ENCODE measurements at regions not wholly inside any gene's neighbourhood (a gene's known extent, or its start where the extent isn't known, plus 50 kb on each side); places are given as distances from the start of the nearest gene placed in this dataset.
"Not testable (repeated sequence)": the region's sequence is repeated elsewhere in the genome, so short reads cannot be mapped to it uniquely, and the experiment has no call there.

DNA sequence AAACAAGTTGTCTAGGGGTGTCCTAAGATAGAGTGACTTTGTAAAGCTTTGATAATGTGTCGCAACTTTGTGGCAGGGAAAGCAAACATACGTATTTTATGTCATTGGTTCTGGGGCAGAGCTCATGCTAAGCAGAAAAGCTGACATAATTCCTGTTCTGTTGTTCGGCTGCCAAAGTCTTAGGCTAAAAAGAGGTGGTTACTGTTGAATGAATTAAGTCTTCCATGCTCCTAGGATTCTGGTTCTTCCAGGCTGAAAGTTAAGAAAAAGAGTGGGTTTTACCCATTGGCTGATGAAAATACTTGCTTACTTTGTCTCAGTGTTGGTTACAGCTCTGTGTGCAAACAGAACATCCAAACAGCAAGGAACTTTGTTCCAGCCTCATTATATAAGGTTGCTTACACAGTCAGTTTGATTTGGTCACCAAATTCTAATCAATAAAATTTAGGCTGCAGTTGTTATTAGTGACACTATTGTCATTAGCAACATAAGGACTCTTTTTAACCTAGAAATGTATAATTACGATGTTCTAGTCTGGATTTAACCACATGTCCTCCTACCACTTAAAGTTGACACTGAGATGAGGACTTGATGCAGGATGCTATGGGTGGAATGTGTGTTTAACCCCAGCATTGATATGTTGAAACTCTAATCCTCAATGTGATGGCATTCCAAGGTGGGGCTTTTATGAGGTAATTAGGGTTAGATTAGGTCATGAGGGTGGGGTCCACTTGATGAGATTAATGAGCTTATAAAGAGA, 114.0 kb upstream of the GOT2 start:
- H3K4me3 Mint-ChIP-seq: no peak overlapping the region
- peaks cover 5 to 16% of the 10 kb centered on the region in 2 donors for H3K27me3 Mint-ChIP-seq

DNA sequence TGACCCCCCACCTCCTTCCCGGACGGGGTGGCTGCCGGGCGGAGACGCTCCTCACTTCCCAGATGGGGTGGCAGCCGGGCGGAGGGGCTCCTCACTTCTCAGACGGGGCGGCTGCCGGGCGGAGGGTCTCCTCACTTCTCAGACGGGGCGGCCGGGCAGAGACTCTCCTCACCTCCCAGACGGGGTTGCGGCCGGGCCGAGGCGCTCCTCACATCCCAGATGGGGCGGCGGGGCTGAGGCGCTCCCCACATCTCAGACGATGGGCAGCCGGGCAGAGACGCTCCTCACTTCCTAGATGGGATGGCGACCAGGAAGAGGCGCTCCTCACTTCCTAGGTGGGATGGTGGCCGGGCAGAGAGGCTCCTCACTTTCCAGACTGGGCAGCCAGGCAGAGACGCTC, 112.1 kb upstream of the GOT2 start:
- H3K4me1 Mint-ChIP-seq (ENCODE audit: low read depth in 2 of 2); H3K36me3 Mint-ChIP-seq (ENCODE audit: insufficient read depth); H3K4me3 Mint-ChIP-seq; H3K27ac Mint-ChIP-seq; DNase-seq; H3K27me3 Mint-ChIP-seq; H3K9me3 Mint-ChIP-seq; ATAC-seq (replicated peaks): not testable (repeated sequence)

More for the DNA sequence above, 114.0 kb upstream of the GOT2 start:
- DNase-seq: no peak
- no peaks in the 10 kb centered on the region for H3K9me3 Mint-ChIP-seq
- ATAC-seq (replicated peaks): no peak
- no peak overlapping the region for H3K27ac Mint-ChIP-seq
- H3K36me3 Mint-ChIP-seq (ENCODE audit: insufficient read depth): no peaks in the 10 kb centered on the region
- no peaks in the 10 kb centered on the region for H3K4me1 Mint-ChIP-seq (ENCODE audit: low read depth in 2 of 2)

DNA sequence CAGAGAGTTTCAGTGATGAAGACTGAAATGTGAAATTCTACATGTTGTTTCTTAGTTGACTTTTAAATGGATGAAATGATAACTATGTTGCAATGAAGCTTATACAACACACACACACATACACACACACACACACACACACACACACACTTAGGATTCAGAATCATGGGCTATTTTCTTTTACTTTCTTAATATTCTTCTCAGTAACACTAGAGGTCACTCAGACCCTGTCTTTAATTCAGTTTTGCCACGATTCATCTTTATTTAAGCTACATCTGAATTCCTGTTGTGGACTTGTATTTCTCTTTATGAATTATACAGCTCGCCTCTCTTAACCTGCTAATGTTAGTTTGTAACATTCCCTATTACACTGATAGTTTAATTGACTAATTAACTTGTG, 109.6 kb upstream of the GOT2 start:
- no peak for DNase-seq
- Mint-ChIP-seq H3K27ac (no peak overlapping the region), H3K9me3 (no peaks in the 10 kb centered on the region), H3K4me3 (no peak overlapping the region), H3K27me3 (peaks cover 0 to 3% of the 10 kb centered on the region in 2 donors), H3K36me3 (ENCODE audit: insufficient read depth) (no peaks in the 10 kb centered on the region), H3K4me1 (ENCODE audit: low read depth in 2 of 2) (no peaks in the 10 kb centered on the region)
- no peak for ATAC-seq (replicated peaks)

DNA sequence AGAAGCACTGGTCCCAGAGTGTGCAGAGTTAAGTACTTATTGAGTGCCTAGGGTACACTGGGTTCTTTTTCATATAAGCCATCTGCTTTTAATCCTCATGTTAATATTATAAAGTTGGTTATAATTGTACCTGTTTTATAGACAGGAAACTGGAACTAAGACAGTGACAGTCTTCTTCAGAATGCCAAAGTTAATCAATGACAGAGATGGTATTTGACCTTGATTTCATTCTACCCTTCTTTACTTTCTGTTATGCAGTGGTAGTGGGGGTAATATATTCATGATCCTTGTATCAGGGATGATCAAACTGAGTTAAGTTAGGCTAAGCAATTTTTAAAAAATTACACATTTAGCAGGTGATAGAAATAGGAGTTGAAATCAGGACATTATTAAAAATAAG, 108.6 kb upstream of the GOT2 start:
- no peaks in the 10 kb centered on the region for H3K9me3 Mint-ChIP-seq
- ATAC-seq (replicated peaks): no peak
- DNase-seq: no peak
- H3K36me3 Mint-ChIP-seq (ENCODE audit: insufficient read depth): no peaks in the 10 kb centered on the region
- H3K4me1 Mint-ChIP-seq (ENCODE audit: low read depth in 2 of 2): no peaks in the 10 kb centered on the region
- H3K27me3 Mint-ChIP-seq: peaks cover 0 to 6% of the 10 kb centered on the region in 2 donors
- H3K4me3 Mint-ChIP-seq: no peak overlapping the region
- no peak overlapping the region for H3K27ac Mint-ChIP-seq

DNA sequence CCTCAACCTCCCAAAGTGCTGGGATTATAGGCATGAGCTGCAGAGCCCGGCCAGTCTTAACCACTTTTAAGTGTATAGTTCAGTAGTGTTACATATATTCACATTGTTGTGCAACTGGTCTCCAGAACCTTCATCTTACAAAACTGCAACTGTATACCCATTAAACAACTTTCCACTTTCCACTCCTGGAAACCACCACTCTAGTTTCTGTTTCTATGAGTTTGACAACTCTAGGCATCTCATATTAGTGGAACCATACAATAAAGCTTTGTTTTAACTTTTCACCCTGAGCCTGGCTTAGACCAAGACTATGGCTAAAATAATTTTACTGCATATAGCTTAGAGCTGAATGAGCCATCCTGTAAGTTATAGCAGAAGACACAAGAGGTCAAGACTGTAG, 108.0 kb upstream of the GOT2 start:
- Mint-ChIP-seq H3K27me3 (peaks cover 0 to 12% of the 10 kb centered on the region in 2 donors), H3K4me3 (no peak overlapping the region), H3K9me3 (no peaks in the 10 kb centered on the region), H3K27ac (no peak overlapping the region), H3K4me1 (ENCODE audit: low read depth in 2 of 2) (no peaks in the 10 kb centered on the region), H3K36me3 (ENCODE audit: insufficient read depth) (no peaks in the 10 kb centered on the region)
- DNase-seq (no peak), ATAC-seq (replicated peaks) (no peak)

DNA sequence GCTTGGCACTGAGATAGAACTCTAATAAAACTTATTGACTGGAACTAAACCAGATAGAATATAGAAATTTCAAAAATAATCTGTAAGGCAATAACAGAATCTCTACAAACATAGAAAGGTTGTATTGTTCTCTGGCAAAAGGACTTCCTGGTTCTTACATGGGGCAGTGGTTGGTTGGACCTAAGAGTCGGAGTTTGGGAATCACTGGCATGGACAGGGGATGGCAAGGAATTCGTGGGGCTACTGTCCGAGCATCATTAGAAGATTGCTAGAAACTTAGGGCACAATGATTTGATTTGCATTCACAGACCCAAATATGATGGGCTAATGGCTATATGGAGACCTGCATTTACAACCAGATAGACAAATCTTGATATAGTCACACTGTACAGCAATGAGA, 103.8 kb upstream of the GOT2 start:
- Mint-ChIP-seq H3K27me3 (peaks cover 20 to 46% of the 10 kb centered on the region in 2 donors), H3K4me1 (ENCODE audit: low read depth in 2 of 2) (peaks cover 0 to 5% of the 10 kb centered on the region in 2 donors), H3K27ac (no peak overlapping the region), H3K9me3 (no peaks in the 10 kb centered on the region), H3K4me3 (no peak overlapping the region), H3K36me3 (ENCODE audit: insufficient read depth) (no peaks in the 10 kb centered on the region)
- ATAC-seq (replicated peaks) (no peak), DNase-seq (no peak)

DNA sequence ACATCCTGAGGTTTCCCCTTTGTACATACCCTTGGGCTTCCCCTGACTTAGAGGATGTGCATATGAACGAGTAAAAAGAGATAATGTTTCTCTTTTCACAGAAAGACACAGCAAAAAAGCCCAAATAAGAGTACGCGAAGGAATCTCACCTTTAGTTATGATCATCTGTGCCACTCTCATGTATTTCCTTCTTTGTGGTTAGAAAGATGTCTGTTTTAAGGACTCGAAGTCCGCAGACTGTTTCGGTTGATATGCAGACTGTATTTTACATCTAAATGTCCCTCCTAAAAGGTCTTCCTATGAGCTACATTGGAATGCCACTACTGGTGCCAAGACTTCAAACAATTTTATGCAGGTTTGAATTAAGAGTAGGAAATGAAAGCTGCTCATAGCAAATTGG, 102.3 kb upstream of the GOT2 start:
- DNase-seq: no peak
- H3K4me1 Mint-ChIP-seq (ENCODE audit: low read depth in 2 of 2): peaks cover 0 to 5% of the 10 kb centered on the region in 2 donors
- H3K9me3 Mint-ChIP-seq: no peaks in the 10 kb centered on the region
- H3K27me3 Mint-ChIP-seq: peaks cover 22 to 46% of the 10 kb centered on the region in 2 donors
- H3K36me3 Mint-ChIP-seq (ENCODE audit: insufficient read depth): no peaks in the 10 kb centered on the region
- ATAC-seq (replicated peaks): no peak
- H3K27ac Mint-ChIP-seq: no peak overlapping the region
- H3K4me3 Mint-ChIP-seq: no peak overlapping the region

DNA sequence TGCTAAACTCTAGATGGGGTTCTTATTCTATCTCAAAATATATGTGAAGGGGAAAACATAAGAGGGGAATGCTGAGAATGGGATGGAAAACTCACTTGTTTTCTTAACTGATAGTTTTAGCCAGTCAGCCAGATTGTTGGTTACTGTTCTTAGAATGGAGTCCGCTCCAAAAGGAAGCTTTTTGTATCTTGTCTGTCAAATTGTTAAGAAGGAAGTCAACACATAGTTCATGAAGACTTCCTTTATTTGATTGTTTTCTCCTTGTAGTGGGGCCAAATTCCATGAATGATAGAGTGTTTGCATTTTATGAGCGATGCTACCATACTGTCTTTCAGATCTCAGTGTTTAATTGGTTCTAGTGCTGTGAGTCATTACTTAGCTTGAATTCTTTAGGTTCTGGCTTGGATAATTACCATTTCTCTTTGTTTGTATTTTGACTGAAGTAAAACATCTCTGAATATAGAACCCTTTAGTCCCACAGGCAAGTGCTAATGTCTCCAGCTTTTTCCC, 98.3 kb upstream of the GOT2 start:
- Mint-ChIP-seq H3K36me3 (ENCODE audit: insufficient read depth) (no peaks in the 10 kb centered on the region), H3K4me1 (ENCODE audit: low read depth in 2 of 2) (peaks cover 0 to 5% of the 10 kb centered on the region in 2 donors), H3K27ac (no peak overlapping the region), H3K4me3 (no peak overlapping the region), H3K27me3 (peaks cover 22 to 36% of the 10 kb centered on the region in 2 donors), H3K9me3 (no peaks in the 10 kb centered on the region)
- no peak for ATAC-seq (replicated peaks)
- DNase-seq: no peak

DNA sequence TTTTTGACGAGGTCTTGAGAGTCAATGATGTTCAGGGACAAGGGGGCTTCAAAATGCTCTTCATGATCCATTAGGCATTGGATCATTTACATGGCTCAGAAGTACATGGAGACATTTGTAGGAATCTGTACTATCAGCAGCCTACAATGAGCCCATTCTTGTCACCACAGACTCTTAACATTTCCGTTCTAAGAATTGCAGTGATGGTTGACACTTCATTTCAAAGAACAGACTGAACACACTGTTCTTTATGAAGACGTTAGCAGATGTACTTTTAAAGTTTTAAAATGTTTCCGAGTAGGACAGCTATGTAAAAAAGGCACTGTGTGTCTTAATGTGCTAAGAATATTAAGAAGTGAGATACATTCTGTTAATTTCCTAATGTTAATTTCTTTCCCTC, 97.3 kb upstream of the GOT2 start:
- ATAC-seq (replicated peaks) (no peak), DNase-seq (no peak)
- no peaks in the 10 kb centered on the region for H3K9me3 Mint-ChIP-seq
- H3K27me3 Mint-ChIP-seq: peaks cover 23 to 26% of the 10 kb centered on the region in 2 donors
- no peak overlapping the region for H3K4me3 Mint-ChIP-seq
- peaks cover 0 to 3% of the 10 kb centered on the region in 2 donors for H3K4me1 Mint-ChIP-seq (ENCODE audit: low read depth in 2 of 2)
- no peaks in the 10 kb centered on the region for H3K36me3 Mint-ChIP-seq (ENCODE audit: insufficient read depth)
- no peak overlapping the region for H3K27ac Mint-ChIP-seq

DNA sequence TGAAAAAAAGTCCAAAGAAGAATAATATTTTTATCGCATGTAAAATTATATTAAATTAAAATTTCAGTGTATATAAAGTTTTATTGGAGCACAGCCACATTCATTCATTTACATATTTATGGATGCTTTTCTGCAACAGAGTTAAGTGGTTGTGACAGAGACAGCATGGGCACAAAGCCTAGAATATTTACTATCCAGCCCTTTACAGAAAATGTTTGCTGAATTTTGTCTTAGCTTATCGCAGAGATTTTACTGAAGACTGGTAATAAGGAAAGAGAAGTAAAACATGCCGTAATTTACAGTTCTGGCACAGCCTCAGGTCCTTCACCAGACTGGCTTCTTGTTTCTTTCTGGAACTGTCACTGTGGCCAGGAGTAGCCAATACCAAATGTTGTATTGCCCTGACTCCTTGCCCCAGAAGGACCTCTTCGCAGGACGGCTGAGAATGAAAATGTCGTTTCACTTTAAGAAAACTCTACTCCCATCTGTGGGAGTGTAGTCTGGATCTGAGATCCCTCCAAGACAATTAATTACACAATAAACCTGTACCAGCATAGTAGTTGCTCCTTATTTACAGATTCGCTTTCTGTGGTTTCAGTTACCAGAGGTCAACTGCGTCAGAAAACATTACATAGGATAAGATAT, 94.9 kb upstream of the GOT2 start:
- H3K4me3 Mint-ChIP-seq: no peak overlapping the region
- H3K36me3 Mint-ChIP-seq (ENCODE audit: insufficient read depth): no peaks in the 10 kb centered on the region
- no peaks in the 10 kb centered on the region for H3K9me3 Mint-ChIP-seq
- peaks cover 14 to 19% of the 10 kb centered on the region in 2 donors for H3K27me3 Mint-ChIP-seq
- H3K27ac Mint-ChIP-seq: no peak overlapping the region
- ATAC-seq (replicated peaks): no peak
- no peak for DNase-seq
- H3K4me1 Mint-ChIP-seq (ENCODE audit: low read depth in 2 of 2): no peaks in the 10 kb centered on the region

DNA sequence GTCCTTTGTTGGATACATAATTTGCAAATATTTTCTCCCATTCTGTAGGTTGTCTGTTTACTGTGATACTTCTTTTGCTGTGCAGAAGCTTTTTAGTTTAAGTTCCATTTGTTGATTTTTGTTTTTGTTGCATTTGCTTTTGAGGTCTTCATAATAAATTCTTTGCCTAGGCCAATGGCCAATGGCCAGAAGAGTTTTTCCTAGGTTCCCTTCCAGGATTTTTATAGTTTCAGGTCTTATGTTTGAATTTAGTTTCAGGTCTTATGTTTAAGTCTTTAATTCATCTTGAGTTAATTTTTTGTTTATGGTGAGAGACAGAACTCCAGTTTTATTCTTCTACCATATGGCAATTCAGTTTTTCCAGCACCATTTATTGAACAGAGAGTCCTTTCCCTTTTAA, 90.1 kb upstream of the GOT2 start:
- no peak for DNase-seq
- no peaks in the 10 kb centered on the region for H3K36me3 Mint-ChIP-seq (ENCODE audit: insufficient read depth)
- ATAC-seq (replicated peaks): no peak
- H3K9me3 Mint-ChIP-seq: no peaks in the 10 kb centered on the region
- no peak overlapping the region for H3K27ac Mint-ChIP-seq
- peaks cover 13 to 24% of the 10 kb centered on the region in 2 donors for H3K27me3 Mint-ChIP-seq
- no peak overlapping the region for H3K4me3 Mint-ChIP-seq
- no peaks in the 10 kb centered on the region for H3K4me1 Mint-ChIP-seq (ENCODE audit: low read depth in 2 of 2)

DNA sequence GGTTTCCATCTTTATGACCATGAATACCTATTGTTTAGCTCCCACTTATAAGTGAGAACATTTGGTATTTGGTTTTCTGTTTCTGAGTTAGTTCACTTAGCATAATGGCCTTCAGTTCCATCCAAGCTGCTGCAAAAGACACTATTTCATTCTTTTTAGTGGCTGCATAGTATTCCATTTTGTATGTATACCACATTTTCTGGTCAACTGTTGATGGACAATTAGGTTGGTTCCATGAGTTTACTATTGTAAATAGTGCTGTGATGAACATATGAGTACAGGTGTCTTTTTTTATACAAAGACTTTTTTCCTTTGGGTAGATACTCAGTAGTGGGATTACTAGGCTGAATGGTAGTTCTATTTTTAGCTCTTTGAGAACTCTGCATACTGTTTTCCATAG, 87.8 kb upstream of the GOT2 start:
- H3K4me1 Mint-ChIP-seq (ENCODE audit: low read depth in 2 of 2): no peaks in the 10 kb centered on the region
- no peak overlapping the region for H3K4me3 Mint-ChIP-seq
- ATAC-seq (replicated peaks): no peak
- no peak for DNase-seq
- H3K9me3 Mint-ChIP-seq: no peaks in the 10 kb centered on the region
- H3K36me3 Mint-ChIP-seq (ENCODE audit: insufficient read depth): no peaks in the 10 kb centered on the region
- H3K27me3 Mint-ChIP-seq: peaks cover 22 to 27% of the 10 kb centered on the region in 2 donors
- no peak overlapping the region for H3K27ac Mint-ChIP-seq

DNA sequence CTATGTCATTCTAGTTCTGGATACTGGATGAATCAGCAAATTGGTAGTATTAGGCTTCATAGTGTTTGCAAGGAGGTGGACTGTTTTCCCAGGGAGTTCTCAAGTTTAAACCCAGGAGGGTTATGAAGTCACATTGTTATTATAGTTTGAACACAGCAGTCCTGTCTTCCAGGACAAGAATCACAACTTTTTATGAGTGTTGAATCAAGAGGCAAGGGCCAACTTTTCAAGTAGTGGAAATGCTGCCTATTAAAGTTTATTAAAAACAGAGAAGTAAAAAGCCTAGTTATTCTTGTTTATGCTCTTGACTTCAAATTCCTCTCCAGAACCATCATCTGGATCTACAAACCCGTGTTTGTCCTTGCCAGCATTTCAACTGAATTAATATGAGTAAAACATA, 86.3 kb upstream of the GOT2 start:
- Mint-ChIP-seq H3K27me3 (peaks cover 19 to 22% of the 10 kb centered on the region in 2 donors), H3K9me3 (no peaks in the 10 kb centered on the region), H3K27ac (no peak overlapping the region), H3K36me3 (ENCODE audit: insufficient read depth) (no peaks in the 10 kb centered on the region), H3K4me3 (no peak overlapping the region), H3K4me1 (ENCODE audit: low read depth in 2 of 2) (no peaks in the 10 kb centered on the region)
- DNase-seq: no peak
- no peak for ATAC-seq (replicated peaks)

All from effector memory CD8-positive, alpha-beta T cell (primary cell).